GM12878 (cell line): ENCODE measurements at regions not wholly inside any gene's neighbourhood (a gene's known extent, or its start where the extent isn't known, plus 50 kb on each side); places are given as distances from the start of the nearest gene placed in this dataset.
"Not testable (repeated sequence)": the region's sequence is repeated elsewhere in the genome, so short reads cannot be mapped to it uniquely, and the experiment has no call there.

Experiments
- ATAC-seq: fragments of 200-7000 bp; cut with Tn5 transposase; 3 replicates; pipeline ENCODE4 v1.9.1; 2020; ENCODE audit warnings: mild to moderate bottlenecking, moderate library complexity
- BruUV-seq: library from RNA; stranded (reverse); fragments of 400-500 nt; replicated peaks from 2 replicates; lab custom pipeline; 2021; lab: Mats Ljungman, UMichigan
- CTCF ChIA-PET: fragments of 300-600 bp; sonication (Branson Sonifier 250); formaldehyde crosslinking; extraction: SDS; loops from one replicate; lab custom pipeline; 2021; ENCODE audit warnings: inconsistent platforms; lab: Yijun Ruan, JAX
- POLR2A ChIA-PET: fragments of 350-600 bp; formaldehyde crosslinking; extraction: SDS; loops from one replicate; lab custom pipeline; 2021; ENCODE audit warnings: inconsistent platforms; lab: Charles Lee
- RAD21 ChIA-PET: fragments of 300-600 bp; sonication (Branson Sonifier 250); formaldehyde crosslinking; loops from one replicate; lab custom pipeline; 2023; ENCODE audit warnings: antibody characterized with exemption; ENCODE audit not compliant: unreplicated experiment; lab: Charles Lee
- SMC1A ChIA-PET: fragments of 300-600 bp; sonication (Branson Sonifier 250); formaldehyde crosslinking; loops from one replicate; lab custom pipeline; 2023; ENCODE audit not compliant: unreplicated experiment, uncharacterized antibody; lab: Charles Lee
- DNase-seq: peaks from one replicate; pipeline ENCODE4 v3.0.0-alpha.2; 2011; ENCODE audit warnings: low read depth, low spot score
- FAIRE-seq: peaks from 3 replicates; lab custom pipeline; 2011; peaks lifted over from hg19 to GRCh38; lab: Jason Lieb, UNC
- H2AFZ ChIP-seq: 2 replicates; pipeline ENCODE4 v1.6.0; 2011; ENCODE audit warnings: low read depth, low read length, control low read depth; ENCODE audit not compliant: control insufficient read depth
- H3K27ac ChIP-seq: 2 replicates; pipeline ENCODE4 v1.5.1; 2011; ENCODE audit warnings: control low read depth; ENCODE audit not compliant: control insufficient read depth, insufficient read depth
- H3K27me3 ChIP-seq, 2 experiments: replicated peaks in 1 of 2; 2 replicates each; pipeline versions ENCODE4 v1.6.0 to v1.6.1; 2011; ENCODE audit warnings: low read length in 1 of 2; ENCODE audit not compliant: control insufficient read depth in 2 of 2, insufficient read depth in 2 of 2
- H3K36me3 ChIP-seq, 2 experiments: 2 replicates each; pipeline ENCODE4 v1.5.1; 2011; ENCODE audit warnings: low read length in 1 of 2; ENCODE audit not compliant: control insufficient read depth in 2 of 2, insufficient read depth in 2 of 2
- H3K4me1 ChIP-seq: 2 replicates; pipeline ENCODE4 v1.6.1; 2011; ENCODE audit warnings: mild to moderate bottlenecking, low read length, moderate library complexity, mixed read lengths; ENCODE audit not compliant: control insufficient read depth, insufficient read depth
- H3K4me2 ChIP-seq: 2 replicates; pipeline ENCODE4 v1.6.0; 2011; ENCODE audit warnings: control low read depth; ENCODE audit not compliant: control insufficient read depth, insufficient read depth
- H3K4me3 ChIP-seq: fragments of 200-600 bp; sonication (generic); 2 replicates; pipeline ENCODE4 v1.5.1; 2016
- H3K79me2 ChIP-seq: 2 replicates; pipeline ENCODE4 v1.6.0; 2011; ENCODE audit warnings: low read length; ENCODE audit not compliant: control insufficient read depth, insufficient read depth
- H3K9ac ChIP-seq: 2 replicates; pipeline ENCODE4 v1.8.0; 2011; ENCODE audit warnings: low read length, control low read depth, mixed read lengths; ENCODE audit not compliant: control insufficient read depth, insufficient read depth
- H3K9me3 ChIP-seq: replicated peaks from 3 replicates; pipeline ENCODE4 v1.5.1; 2011; ENCODE audit warnings: mild to moderate bottlenecking, low read length; ENCODE audit not compliant: control insufficient read depth, insufficient read depth
- H4K20me1 ChIP-seq: 2 replicates; pipeline ENCODE4 v1.6.0; 2011; ENCODE audit not compliant: control insufficient read depth, insufficient read depth
- BCL11A ChIP-seq: IDR thresholded peaks from 2 replicates; pipeline ENCODE4 v1.6.1; 2011; ENCODE audit warnings: low read depth, low read length
- CBX3 ChIP-seq: fragments of 200-600 bp; sonication (generic); IDR thresholded peaks from 2 replicates; pipeline ENCODE4 v1.6.1; 2016; ENCODE audit warnings: low read depth, borderline replicate concordance
- IKZF1 ChIP-seq: fragments of 450-650 bp; conservative IDR thresholded peaks from 2 replicates; pipeline ENCODE4 v1.6.1; 2017; ENCODE audit warnings: antibody characterized with exemption, mild to moderate bottlenecking
- IRF4 ChIP-seq: IDR thresholded peaks from 2 replicates; pipeline ENCODE4 v1.6.1; 2011; ENCODE audit warnings: low read depth, low read length
- KLF5 ChIP-seq: fragments of 450-650 bp; IDR thresholded peaks from 2 replicates; pipeline ENCODE4 v1.6.1; 2014; ENCODE audit warnings: mild to moderate bottlenecking; ENCODE audit not compliant: partially characterized antibody
- PML ChIP-seq: IDR thresholded peaks from 2 replicates; pipeline ENCODE4 v1.6.1; 2012; ENCODE audit warnings: low read length, inconsistent platforms
- WGBS: methylation state at CpG from one replicate; pipeline ENCODE4 v1.1.6; 2016; ENCODE audit warnings: low lambda C conversion rate; ENCODE audit not compliant: insufficient replicate concordance, insufficient coverage; ENCODE audit errors: missing lambda C conversion rate; 5-methylcytosine and 5-hydroxymethylcytosine counted together
- in situ Hi-C: fragments of 300-500 bp; cut with MboI; formaldehyde crosslinking; loops from 9 replicates; pipeline ENCODE4 v1.14.3; 2018; ENCODE audit warnings: mixed read lengths
- intact Hi-C: fragments of 100-400 bp; cut with micrococcal nuclease; formaldehyde crosslinking; loops from one replicate; pipeline ENCODE4 v1.14.2; 2022; ENCODE audit not compliant: unreplicated experiment

GRCh38 chr1:244768804-244769203, 66.7 kb upstream of the COX20 start (continued):
- TF ChIP-seq IRF4 = no peak

- H3K9me3 ChIP-seq, H3K27ac ChIP-seq, DNase-seq, ATAC-seq, SMC1A ChIA-PET, H3K4me3 ChIP-seq, H4K20me1 ChIP-seq, H3K79me2 ChIP-seq, in situ Hi-C loops, H3K4me1 ChIP-seq, POLR2A ChIA-PET, RAD21 ChIA-PET, intact Hi-C loops, CTCF ChIA-PET, H3K36me3 ChIP-seq, H3K4me2 ChIP-seq, BruUV-seq, H3K9ac ChIP-seq, H2AFZ ChIP-seq, FAIRE-seq, H3K27me3 ChIP-seq: not testable (repeated sequence)
- 25% methylated on average over 7 of the region's 7 CpGs for WGBS
These were observed 64.9 kb upstream of the COX20 start for GRCh38 chr1:244770556-244770955.

GRCh38 chr1:244773513-244773912, 61.9 kb upstream of the COX20 start:
- Histone ChIP-seq H3K79me2 (no peaks in the 10 kb centered on the region), H3K9me3 (peaks cover 3% of the 10 kb centered on the region; the same call in 2 of the 3 replicates), H2AFZ (no peak overlapping the region), H3K27ac (no peak overlapping the region), H3K36me3 (no peaks in the 10 kb centered on the region), H4K20me1 (no peaks in the 10 kb centered on the region; the same call in 1 of the 2 replicates), H3K4me2 (no peak overlapping the region), H3K27me3 (peaks cover 0 to 1% of the 10 kb centered on the region in 2 experiments; a peak in 1 of 4 replicates)
- ChIA-PET RAD21 (no interaction called here), CTCF (interaction anchor here (1.2 kb wide), 1 partner anchor 170 kb away, joined by 5 read pairs; no protein-coding TSS in a partner anchor)
- WGBS = 89% methylated on average over 1 of the region's 1 CpG
- in situ Hi-C loops = no loop called here
- FAIRE-seq = no peak
- no peak for TF ChIP-seq BCL11A
- TF ChIP-seq PML = no peak
- no peak for TF ChIP-seq CBX3
- no peak for TF ChIP-seq KLF5
- no peak for TF ChIP-seq IKZF1
- TF ChIP-seq, all 136 proteins: peak for 0
- no peak overlapping the region for H3K9ac ChIP-seq
- SMC1A ChIA-PET = interaction anchor here (0.8 kb wide), 1 partner anchor 11 kb away, joined by 3 read pairs; no protein-coding TSS in a partner anchor
- intact Hi-C loops = no loop called here
- no peak for ATAC-seq
- no peak overlapping the region for H3K4me3 ChIP-seq
- BruUV-seq = no TSS peak
- no peaks in the 10 kb centered on the region for H3K4me1 ChIP-seq
- DNase-seq = no peak
- POLR2A ChIA-PET = no interaction called here

- H3K36me3 ChIP-seq, DNase-seq, intact Hi-C loops, H3K79me2 ChIP-seq, in situ Hi-C loops, RAD21 ChIA-PET, H3K27ac ChIP-seq, H3K4me1 ChIP-seq, H4K20me1 ChIP-seq, H2AFZ ChIP-seq, H3K4me2 ChIP-seq, BruUV-seq, FAIRE-seq, H3K9me3 ChIP-seq, H3K9ac ChIP-seq, H3K4me3 ChIP-seq, ATAC-seq, H3K27me3 ChIP-seq: not testable (repeated sequence)
- CTCF ChIA-PET = interaction anchor here (1.1 kb wide), 1 partner anchor 155 kb away, joined by 3 read pairs; no protein-coding TSS in a partner anchor
- SMC1A ChIA-PET = interaction anchor here (1.0 to 1.1 kb wide), 2 partner anchors 8 to 18 kb away, joined by 3 read pairs; no protein-coding TSS in a partner anchor
- POLR2A ChIA-PET = interaction anchor here (0.6 kb wide), 1 partner anchor 85 kb away, joined by 3 read pairs; no protein-coding TSS in a partner anchor
- 0% methylated on average over 1 of the region's 1 CpG for WGBS
These were observed 58.7 kb upstream of the COX20 start for GRCh38 chr1:244776783-244777182.
